Keratinocyte (primary cell): ENCODE measurements at regions not wholly inside any gene's neighbourhood (a gene's known extent, or its start where the extent isn't known, plus 50 kb on each side); places are given as distances from the start of the nearest gene placed in this dataset.

Experiments
- DNase-seq: peaks from one replicate; pipeline ENCODE4 v3.0.0-alpha.2; 2011; ENCODE audit warnings: low read depth, missing footprints, low spot score
- FAIRE-seq: peaks from 2 replicates; lab custom pipeline; 2011; peaks lifted over from hg19 to GRCh38; lab: Jason Lieb, UNC
- H2AFZ ChIP-seq: 2 replicates; pipeline ENCODE4 v1.6.0; 2012; ENCODE audit warnings: low read length, control low read depth, inconsistent platforms; ENCODE audit not compliant: control insufficient read depth
- H3K27ac ChIP-seq: 2 replicates; pipeline ENCODE4 v1.5.1; 2011; ENCODE audit warnings: low read length; ENCODE audit not compliant: control insufficient read depth, insufficient read depth
- H3K27me3 ChIP-seq: 3 replicates; pipeline ENCODE4 v1.6.0; 2011; ENCODE audit warnings: low read length; ENCODE audit not compliant: control insufficient read depth, insufficient read depth; ENCODE audit errors: extremely low read depth
- H3K36me3 ChIP-seq, 2 experiments: 2 replicates in 1 of 2; 3 replicates in 1 of 2; pipeline ENCODE4 v1.5.1; 2011; ENCODE audit warnings: low read length in 2 of 2, mild to moderate bottlenecking in 1 of 2; ENCODE audit not compliant: control insufficient read depth in 2 of 2, insufficient read depth in 2 of 2; ENCODE audit errors: extremely low read depth in 1 of 2
- H3K4me1 ChIP-seq: 3 replicates; pipeline ENCODE4 v1.5.1; 2011; ENCODE audit warnings: low read length; ENCODE audit not compliant: control insufficient read depth, insufficient read depth; ENCODE audit errors: extremely low read depth
- H3K4me2 ChIP-seq: 3 replicates; pipeline ENCODE4 v1.6.0; 2011; ENCODE audit warnings: low read depth, low read length; ENCODE audit not compliant: control insufficient read depth, insufficient read depth; ENCODE audit errors: extremely low read depth
- H3K4me3 ChIP-seq, 3 experiments: fragments of 200-600 bp in 1 of 3; sonication (generic) in 1 of 3; 2 replicates in 2 of 3; 3 replicates in 1 of 3; pipeline ENCODE4 v1.5.1; 2011 to 2016; ENCODE audit warnings: low read length in 3 of 3, mild to moderate bottlenecking in 3 of 3, control low read depth in 2 of 3, inconsistent platforms in 1 of 3, low read depth in 1 of 3, mixed read lengths in 1 of 3, mixed run types in 1 of 3, moderate library complexity in 1 of 3; ENCODE audit not compliant: control insufficient read depth in 2 of 3, insufficient read depth in 2 of 3; ENCODE audit errors: extremely low read depth in 1 of 3
- H3K79me2 ChIP-seq: 2 replicates; pipeline ENCODE4 v1.6.0; 2012; ENCODE audit warnings: low read length; ENCODE audit not compliant: control insufficient read depth, insufficient read depth
- H3K9ac ChIP-seq: 3 replicates; pipeline ENCODE4 v1.6.0; 2011; ENCODE audit warnings: low read length; ENCODE audit not compliant: control insufficient read depth, insufficient read depth; ENCODE audit errors: extremely low read depth
- H3K9me1 ChIP-seq: 3 replicates; pipeline ENCODE4 v1.6.0; 2011; ENCODE audit warnings: low read length; ENCODE audit not compliant: control insufficient read depth, insufficient read depth; ENCODE audit errors: extremely low read depth
- H3K9me3 ChIP-seq: 2 replicates; pipeline ENCODE4 v1.5.1; 2012; ENCODE audit warnings: low read depth, low read length; ENCODE audit not compliant: control insufficient read depth
- H4K20me1 ChIP-seq: 3 replicates; pipeline ENCODE4 v1.6.0; 2011; ENCODE audit warnings: low read length; ENCODE audit not compliant: control insufficient read depth, insufficient read depth; ENCODE audit errors: extremely low read depth
- EZH2 ChIP-seq: IDR thresholded peaks from one replicate; pipeline ENCODE4 v1.6.1; 2012; ENCODE audit warnings: inconsistent platforms, mild to moderate bottlenecking, low read length, moderate library complexity
- dilution Hi-C: fragments of 300-500 bp; cut with MboI; formaldehyde crosslinking; loops from one replicate; pipeline ENCODE4 v1.7.0; 2020; ENCODE audit warnings: low sequenced_read_pairs; ENCODE audit not compliant: extremely low pct_ligation_motif_present
- TF ChIP-seq, protein P1 (sequence below), 3 experiments: IDR thresholded peaks in 1 of 3; conservative IDR thresholded peaks in 1 of 3; optimal IDR thresholded peaks in 1 of 3; 2 replicates in 2 of 3; 3 replicates in 1 of 3; pipeline versions ENCODE3 to v1.5.1; 2011; ENCODE audit warnings: low read length in 3 of 3, mild to moderate bottlenecking in 3 of 3, moderate library complexity in 2 of 3, control low read depth in 1 of 3, inconsistent platforms in 1 of 3; ENCODE audit not compliant: insufficient read depth in 2 of 3; ENCODE audit errors: extremely low read depth in 1 of 3

DNA sequence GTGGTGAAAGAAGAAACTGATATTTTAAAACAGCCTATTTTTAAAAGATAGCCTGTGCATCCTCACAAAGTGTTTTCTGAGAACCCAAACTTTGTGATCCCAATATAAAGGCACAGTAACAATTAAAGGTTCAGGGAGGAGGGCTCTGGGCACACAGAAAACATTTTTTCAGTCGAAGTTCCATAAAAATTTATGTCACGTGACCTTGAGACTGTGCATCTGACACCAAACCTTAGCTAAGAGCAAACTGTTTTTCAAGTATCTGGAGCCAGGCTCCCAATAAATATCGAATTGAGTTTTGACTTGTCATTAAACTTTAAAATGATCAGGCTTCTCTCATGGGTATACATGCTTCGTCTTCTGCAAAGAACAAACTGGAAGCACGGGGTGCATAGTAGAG, 177.9 kb downstream of the BEND2 start:
- Histone ChIP-seq H3K36me3 (no peaks in the 10 kb centered on the region), H3K4me1 (peaks cover 4% of the 10 kb centered on the region), H3K4me3 (no peak overlapping the region), H4K20me1 (no peaks in the 10 kb centered on the region), H3K4me2 (no peak overlapping the region), H3K9me3 (no peaks in the 10 kb centered on the region), H3K9ac (no peak overlapping the region), H3K27ac (no peak overlapping the region), H3K79me2 (no peaks in the 10 kb centered on the region), H2AFZ (no peak overlapping the region), H3K27me3 (no peaks in the 10 kb centered on the region), H3K9me1 (no peaks in the 10 kb centered on the region)
- DNase-seq = no peak
- TF ChIP-seq, protein P1, sequence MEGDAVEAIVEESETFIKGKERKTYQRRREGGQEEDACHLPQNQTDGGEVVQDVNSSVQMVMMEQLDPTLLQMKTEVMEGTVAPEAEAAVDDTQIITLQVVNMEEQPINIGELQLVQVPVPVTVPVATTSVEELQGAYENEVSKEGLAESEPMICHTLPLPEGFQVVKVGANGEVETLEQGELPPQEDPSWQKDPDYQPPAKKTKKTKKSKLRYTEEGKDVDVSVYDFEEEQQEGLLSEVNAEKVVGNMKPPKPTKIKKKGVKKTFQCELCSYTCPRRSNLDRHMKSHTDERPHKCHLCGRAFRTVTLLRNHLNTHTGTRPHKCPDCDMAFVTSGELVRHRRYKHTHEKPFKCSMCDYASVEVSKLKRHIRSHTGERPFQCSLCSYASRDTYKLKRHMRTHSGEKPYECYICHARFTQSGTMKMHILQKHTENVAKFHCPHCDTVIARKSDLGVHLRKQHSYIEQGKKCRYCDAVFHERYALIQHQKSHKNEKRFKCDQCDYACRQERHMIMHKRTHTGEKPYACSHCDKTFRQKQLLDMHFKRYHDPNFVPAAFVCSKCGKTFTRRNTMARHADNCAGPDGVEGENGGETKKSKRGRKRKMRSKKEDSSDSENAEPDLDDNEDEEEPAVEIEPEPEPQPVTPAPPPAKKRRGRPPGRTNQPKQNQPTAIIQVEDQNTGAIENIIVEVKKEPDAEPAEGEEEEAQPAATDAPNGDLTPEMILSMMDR (optimal IDR thresholded peaks at IDR 0.05 in 1 of 3, IDR thresholded peaks at IDR 0.05 in 1 of 3, conservative IDR thresholded peaks at IDR 0.05 in 1 of 3; ENCODE audit: extremely low read depth in 1 of 3, insufficient read depth in 2 of 3, low read length in 3 of 3) = no peak
- TF ChIP-seq EZH2 = no peak
- dilution Hi-C loops = no loop called here
- FAIRE-seq = no peak

- no peak for DNase-seq
- H3K27ac ChIP-seq = no peak overlapping the region
- no peaks in the 10 kb centered on the region for H3K27me3 ChIP-seq
- H3K4me3 ChIP-seq = no peak overlapping the region
- no peak overlapping the region for H2AFZ ChIP-seq
- dilution Hi-C loops = no loop called here
- no peak overlapping the region for H3K9ac ChIP-seq
- TF ChIP-seq EZH2 = no peak
- TF ChIP-seq, protein P1 (optimal IDR thresholded peaks at IDR 0.05 in 1 of 3, IDR thresholded peaks at IDR 0.05 in 1 of 3, conservative IDR thresholded peaks at IDR 0.05 in 1 of 3; ENCODE audit: extremely low read depth in 1 of 3, insufficient read depth in 2 of 3, low read length in 3 of 3) = no peak
- FAIRE-seq = no peak
- H3K4me2 ChIP-seq = no peak overlapping the region
- no peaks in the 10 kb centered on the region for H3K36me3 ChIP-seq
- H4K20me1 ChIP-seq = no peaks in the 10 kb centered on the region
- peaks cover 4% of the 10 kb centered on the region for H3K4me1 ChIP-seq
- H3K9me3 ChIP-seq = no peaks in the 10 kb centered on the region
- no peaks in the 10 kb centered on the region for H3K9me1 ChIP-seq
- no peaks in the 10 kb centered on the region for H3K79me2 ChIP-seq
Measured at GRCh38 chrX:18041656-18042055, 179.0 kb downstream of the BEND2 start.
